Activated CD4-positive, alpha-beta T cell treated with anti-CD3 and anti-CD28 coated beads for 36 hours (primary cell): ENCODE measurements at regions not wholly inside any gene's neighbourhood (a gene's known extent, or its start where the extent isn't known, plus 50 kb on each side); places are given as distances from the start of the nearest gene placed in this dataset.

Source experiments
- ATAC-seq: fragments of 200-7000 bp; cut with Tn5 transposase; one replicate; pipeline ENCODE4 v1.10.0; 2021; ENCODE audit warnings: mild to moderate bottlenecking, moderate library complexity
- CTCF ChIA-PET: fragments of 350-600 bp; sonication (Branson Sonifier 250); formaldehyde crosslinking; loops from one replicate; lab custom pipeline; 2021; ENCODE audit warnings: antibody characterized with exemption; lab: Charles Lee
- POLR2A ChIA-PET: fragments of 350-600 bp; sonication (Branson Sonifier 250); formaldehyde crosslinking; loops from one replicate; lab custom pipeline; 2021; ENCODE audit warnings: antibody characterized with exemption, inconsistent platforms; lab: Charles Lee
- DNase-seq: peaks from one replicate; pipeline ENCODE4 v3.0.0-alpha.2; 2020
- H3K27ac Mint-ChIP-seq: one replicate; pipeline ENCODE4 v1.8.0; 2021; ENCODE audit warnings: mixed read lengths
- H3K27me3 Mint-ChIP-seq: one replicate; pipeline ENCODE4 v1.8.0; 2021; ENCODE audit warnings: mixed read lengths
- H3K36me3 Mint-ChIP-seq: one replicate; pipeline ENCODE4 v1.8.0; 2021; ENCODE audit warnings: low read depth, mixed read lengths
- H3K4me1 Mint-ChIP-seq: one replicate; pipeline ENCODE4 v1.8.0; 2021; ENCODE audit warnings: mixed read lengths
- H3K4me3 Mint-ChIP-seq: one replicate; pipeline ENCODE4 v1.8.0; 2021; ENCODE audit warnings: mild to moderate bottlenecking, moderate library complexity, mixed read lengths
- H3K9me3 Mint-ChIP-seq: one replicate; pipeline ENCODE4 v1.8.0; 2021; ENCODE audit warnings: low read depth, mixed read lengths
- intact Hi-C, 2 experiments: fragments of 100-400 bp; cut with DNase I in 1 of 2; cut with micrococcal nuclease in 1 of 2; formaldehyde crosslinking; loops; one replicate each; pipeline versions ENCODE4 v1.14.2 to v1.15.1; 2022 to 2024; cut with DNase I, micrococcal nuclease

- Mint-ChIP-seq H3K27me3 (no peaks in the 10 kb centered on the region), H3K9me3 (peaks cover 2% of the 10 kb centered on the region), H3K27ac (no peak overlapping the region), H3K36me3 (no peaks in the 10 kb centered on the region), H3K4me1 (no peaks in the 10 kb centered on the region), H3K4me3 (no peak overlapping the region)
- no peak for DNase-seq
- ChIA-PET CTCF (no interaction called here), POLR2A (no interaction called here)
- ATAC-seq, result no peak
- intact Hi-C loops, result no loop called here
Measured at GRCh38 chr2:12201369-12201768, 454.9 kb downstream of the LPIN1 start.

- no peaks in the 10 kb centered on the region for H3K36me3 Mint-ChIP-seq
- no peak overlapping the region for H3K27ac Mint-ChIP-seq
- ChIA-PET POLR2A (no interaction called here), CTCF (no interaction called here)
- ATAC-seq, result no peak
- no peaks in the 10 kb centered on the region for H3K9me3 Mint-ChIP-seq
- DNase-seq, result no peak
- intact Hi-C loops, result no loop called here
- no peaks in the 10 kb centered on the region for H3K27me3 Mint-ChIP-seq
- no peaks in the 10 kb centered on the region for H3K4me1 Mint-ChIP-seq
- H3K4me3 Mint-ChIP-seq, result no peak overlapping the region
Measured at GRCh38 chr2:12202313-12203075, 456.1 kb downstream of the LPIN1 start.

- ChIA-PET POLR2A (no interaction called here), CTCF (no interaction called here)
- intact Hi-C loops, result no loop called here
- Mint-ChIP-seq H3K4me1 (no peaks in the 10 kb centered on the region), H3K4me3 (no peak overlapping the region), H3K27ac (no peak overlapping the region), H3K27me3 (no peaks in the 10 kb centered on the region), H3K9me3 (no peaks in the 10 kb centered on the region), H3K36me3 (no peaks in the 10 kb centered on the region)
- no peak for ATAC-seq
- no peak for DNase-seq
Measured at GRCh38 chr2:12203528-12203927, 457.1 kb downstream of the LPIN1 start.

- no peaks in the 10 kb centered on the region for H3K27me3 Mint-ChIP-seq
- POLR2A ChIA-PET, result no interaction called here
Measured at GRCh38 chr2:12205086-12205485, 458.7 kb downstream of the LPIN1 start.

GRCh38 chr2:12207491-12207890, 461.1 kb downstream of the LPIN1 start:
- Mint-ChIP-seq H3K27ac (no peak overlapping the region), H3K36me3 (no peaks in the 10 kb centered on the region), H3K4me1 (no peaks in the 10 kb centered on the region), H3K27me3 (no peaks in the 10 kb centered on the region), H3K4me3 (no peak overlapping the region), H3K9me3 (no peaks in the 10 kb centered on the region)
- intact Hi-C loops, result no loop called here
- CTCF ChIA-PET, result no interaction called here
- POLR2A ChIA-PET, result no interaction called here
- DNase-seq (no peak), ATAC-seq (no peak)

More at GRCh38 chr2:12205086-12205485, 458.7 kb downstream of the LPIN1 start:
- Mint-ChIP-seq H3K4me3 (no peak overlapping the region), H3K27ac (no peak overlapping the region), H3K36me3 (no peaks in the 10 kb centered on the region), H3K9me3 (no peaks in the 10 kb centered on the region), H3K4me1 (no peaks in the 10 kb centered on the region)
- CTCF ChIA-PET, result no interaction called here
- intact Hi-C loops, result no loop called here
- DNase-seq, result no peak
- ATAC-seq, result no peak

GRCh38 chr2:12210016-12210933, 463.8 kb downstream of the LPIN1 start:
- no peak for DNase-seq
- peaks cover 2% of the 10 kb centered on the region for H3K4me1 Mint-ChIP-seq
- H3K9me3 Mint-ChIP-seq, result no peaks in the 10 kb centered on the region
- no peaks in the 10 kb centered on the region for H3K36me3 Mint-ChIP-seq
- POLR2A ChIA-PET, result no interaction called here
- no peak overlapping the region for H3K27ac Mint-ChIP-seq
- intact Hi-C loops, result no loop called here
- CTCF ChIA-PET, result interaction anchor here (0.6 to 1.1 kb wide), 3 partner anchors 13 to 25 kb away, joined by 3 read pairs; no protein-coding TSS in a partner anchor
- peaks cover 2% of the 10 kb centered on the region for H3K27me3 Mint-ChIP-seq
- H3K4me3 Mint-ChIP-seq, result no peak overlapping the region
- ATAC-seq, result no peak

GRCh38 chr2:12211326-12212175, 465.1 kb downstream of the LPIN1 start:
- peaks cover 2% of the 10 kb centered on the region for H3K4me1 Mint-ChIP-seq
- H3K27me3 Mint-ChIP-seq, result peaks cover 2% of the 10 kb centered on the region
- no peak overlapping the region for H3K27ac Mint-ChIP-seq
- DNase-seq (no peak), ATAC-seq (no peak)
- CTCF ChIA-PET, result interaction anchor here (0.6 kb wide), 1 partner anchor 23 kb away, joined by 3 read pairs; no protein-coding TSS in a partner anchor
- intact Hi-C loops, result no loop called here
- H3K36me3 Mint-ChIP-seq, result no peaks in the 10 kb centered on the region
- POLR2A ChIA-PET, result no interaction called here
- H3K4me3 Mint-ChIP-seq, result no peak overlapping the region
- H3K9me3 Mint-ChIP-seq, result no peaks in the 10 kb centered on the region

GRCh38 chr2:12212841-12213597, 466.6 kb downstream of the LPIN1 start:
- ChIA-PET CTCF (no interaction called here), POLR2A (no interaction called here)
- Mint-ChIP-seq H3K27me3 (peaks cover 2% of the 10 kb centered on the region), H3K4me1 (peaks cover 2% of the 10 kb centered on the region), H3K4me3 (no peak overlapping the region), H3K27ac (no peak overlapping the region), H3K36me3 (no peaks in the 10 kb centered on the region), H3K9me3 (no peaks in the 10 kb centered on the region)
- ATAC-seq (peak; percentile 36), DNase-seq (no peak)
- intact Hi-C loops, result no loop called here

- ATAC-seq, result no peak
- Mint-ChIP-seq H3K36me3 (no peaks in the 10 kb centered on the region), H3K4me1 (peaks cover 2% of the 10 kb centered on the region), H3K27me3 (peaks cover 2% of the 10 kb centered on the region), H3K27ac (no peak overlapping the region), H3K4me3 (no peak overlapping the region), H3K9me3 (peaks cover 2% of the 10 kb centered on the region)
- intact Hi-C loops, result no loop called here
- no peak for DNase-seq
- CTCF ChIA-PET, result no interaction called here
- POLR2A ChIA-PET, result no interaction called here
Measured at GRCh38 chr2:12217175-12217574, 470.7 kb downstream of the LPIN1 start.

GRCh38 chr2:12219761-12220160, 473.3 kb downstream of the LPIN1 start:
- no peaks in the 10 kb centered on the region for H3K4me1 Mint-ChIP-seq
- H3K4me3 Mint-ChIP-seq, result no peak overlapping the region
- ATAC-seq (no peak), DNase-seq (no peak)
- POLR2A ChIA-PET, result no interaction called here
- peaks cover 10% of the 10 kb centered on the region for H3K36me3 Mint-ChIP-seq
- H3K27ac Mint-ChIP-seq, result no peak overlapping the region
- intact Hi-C loops, result loop anchor here in 1 of 2 experiments (2.0 kb wide), 1 partner anchor 77 kb away; no protein-coding TSS in a partner anchor
- CTCF ChIA-PET, result no interaction called here
- no peaks in the 10 kb centered on the region for H3K27me3 Mint-ChIP-seq
- H3K9me3 Mint-ChIP-seq, result peaks cover 22% of the 10 kb centered on the region
